HG03442 (cell line): ENCODE measurements at regions not wholly inside any gene's neighbourhood (a gene's known extent, or its start where the extent isn't known, plus 50 kb on each side); places are given as distances from the start of the nearest gene placed in this dataset.
A peak's percentile ranks its signal among the peaks of the same experiment; 100 is the strongest.
"Not testable (repeated sequence)": the region's sequence is repeated elsewhere in the genome, so short reads cannot be mapped to it uniquely, and the experiment has no call there.

ENCODE experiments used
- ATAC-seq: cut with Tn5 transposase; IDR thresholded peaks from one replicate; pipeline ENCODE4 v1.9.1; 2021; ENCODE audit warnings: mild to moderate bottlenecking, moderate library complexity; ENCODE audit not compliant: unreplicated experiment

DNA sequence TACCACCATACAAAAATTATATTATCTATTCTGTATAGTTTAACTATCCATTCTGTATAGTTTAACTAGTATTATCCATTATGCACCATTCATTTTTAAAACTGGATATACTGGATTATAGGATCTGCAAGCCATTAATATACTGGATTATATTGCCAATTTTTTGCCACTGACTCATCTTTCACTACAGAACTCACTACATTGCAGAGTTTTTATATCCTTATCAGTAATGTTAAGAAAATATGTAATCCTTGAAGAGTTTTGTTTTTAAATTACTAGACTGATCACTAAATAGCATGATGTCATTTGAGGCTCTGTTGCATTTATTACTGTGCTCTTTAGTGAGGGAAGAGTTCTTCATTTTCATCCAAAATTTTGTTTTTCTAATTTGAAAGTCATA lies 109.8 kb upstream of the SNX2 start:
- no peak for ATAC-seq

DNA sequence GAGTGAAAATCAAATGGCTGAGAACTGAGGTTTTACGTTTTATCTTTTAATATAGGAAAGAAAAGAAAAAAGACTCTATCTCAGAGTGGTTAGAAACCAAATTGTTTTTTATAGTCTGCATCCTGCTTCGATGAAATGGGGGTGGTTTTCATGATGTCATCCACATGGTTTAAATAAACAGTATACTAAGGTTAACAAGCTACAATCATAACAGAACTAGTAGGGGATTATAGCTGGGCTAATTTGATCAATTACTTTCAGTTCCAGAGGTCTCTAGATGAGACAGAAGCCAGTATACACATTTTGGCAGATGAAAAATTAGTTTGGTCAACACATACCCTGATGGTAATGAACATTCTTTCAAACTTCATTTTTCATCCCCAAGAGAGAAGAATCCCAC lies 106.3 kb upstream of the SNX2 start:
- peak; percentile 68 for ATAC-seq

DNA sequence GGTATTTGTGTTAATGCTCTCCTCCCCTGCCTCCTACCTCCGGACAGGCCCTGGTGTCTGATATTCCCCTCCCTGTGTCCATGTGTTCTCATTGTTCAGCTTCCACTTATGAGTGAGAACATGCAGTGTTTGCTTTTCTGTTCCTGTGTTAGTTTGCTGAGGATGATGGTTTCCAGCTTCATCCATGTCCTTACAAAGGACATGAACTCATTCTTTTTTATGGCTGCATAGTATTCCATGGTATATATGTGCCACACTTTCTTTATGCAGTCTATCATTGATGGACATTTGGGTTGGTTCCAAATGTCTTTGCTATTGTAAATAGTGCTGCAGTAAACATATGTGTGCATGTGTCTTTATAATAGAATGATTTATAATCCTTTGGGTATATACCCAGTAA lies 105.2 kb upstream of the SNX2 start:
- not testable (repeated sequence) for ATAC-seq

DNA sequence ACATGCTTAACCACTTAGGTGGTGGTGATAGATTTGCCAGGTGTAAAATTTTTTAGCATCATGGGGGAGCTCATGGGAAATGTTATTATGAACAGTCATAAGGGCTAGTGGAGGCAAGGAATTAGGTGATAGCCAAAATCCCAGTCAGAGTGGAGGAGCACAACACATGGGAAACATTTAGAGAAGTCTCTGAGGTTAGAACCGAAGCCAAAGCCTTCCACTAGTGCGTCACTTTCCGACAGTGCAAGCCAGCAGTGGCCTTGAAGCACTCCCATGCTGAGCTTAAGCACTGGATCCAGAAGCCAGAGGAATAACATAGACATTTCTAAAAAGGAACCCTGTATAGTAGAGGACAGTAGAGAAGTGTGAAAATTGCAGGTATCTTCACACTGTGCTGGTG lies 101.5 kb upstream of the SNX2 start:
- ATAC-seq, result no peak

DNA sequence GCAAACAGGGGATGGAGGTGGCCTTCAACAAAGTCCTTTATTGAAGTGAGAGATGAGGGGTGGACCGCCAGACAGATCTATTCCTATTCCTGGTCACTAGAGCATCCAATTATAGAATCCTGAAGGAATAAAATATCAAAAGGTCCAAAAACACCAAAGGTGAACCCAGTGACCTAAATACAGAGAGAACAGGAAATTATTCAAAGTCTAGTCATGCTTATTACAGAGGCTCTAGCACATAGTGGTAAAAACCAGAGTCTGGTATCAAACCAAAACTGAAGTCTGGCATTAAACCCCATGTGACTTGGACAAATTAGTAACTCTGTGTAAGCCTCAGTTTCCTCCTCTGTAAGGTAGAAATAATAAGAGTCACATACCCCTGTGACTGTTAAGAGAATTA lies 100.5 kb upstream of the SNX2 start:
- ATAC-seq, result no peak

DNA sequence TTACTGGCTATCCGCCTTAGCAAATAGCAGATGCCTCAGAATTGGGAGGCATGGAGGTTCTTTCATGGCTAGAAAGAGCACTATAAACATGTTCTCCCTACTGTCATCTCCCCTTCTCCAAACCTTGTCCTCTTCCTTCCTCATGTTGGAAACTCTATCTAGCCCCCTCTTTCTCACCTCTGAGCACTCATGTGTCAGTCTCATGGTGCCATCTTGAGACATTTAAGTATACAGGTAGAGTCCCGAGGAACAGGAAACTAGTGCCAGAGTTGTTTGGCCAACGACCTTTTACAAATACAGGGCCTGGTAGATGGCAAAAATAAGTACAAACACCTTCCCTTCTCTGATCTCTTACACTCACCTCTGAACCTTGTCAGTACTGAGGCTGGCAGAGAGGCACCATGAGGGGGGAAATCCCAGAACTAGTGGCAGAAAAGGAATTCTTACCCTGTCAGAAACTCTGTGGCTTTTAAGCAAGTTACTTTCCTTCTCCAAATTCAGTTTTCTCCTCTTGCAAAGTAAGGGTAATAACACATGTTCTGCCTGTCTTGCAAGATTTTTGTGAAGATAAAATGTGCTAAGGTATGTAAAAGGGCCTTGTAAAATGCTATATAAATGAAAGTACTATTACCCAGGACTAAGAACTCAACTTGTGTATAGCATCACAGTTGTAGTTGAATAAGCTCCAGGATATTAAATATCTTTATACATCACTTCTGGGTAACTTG lies 94.1 kb upstream of the SNX2 start:
- no peak for ATAC-seq

DNA sequence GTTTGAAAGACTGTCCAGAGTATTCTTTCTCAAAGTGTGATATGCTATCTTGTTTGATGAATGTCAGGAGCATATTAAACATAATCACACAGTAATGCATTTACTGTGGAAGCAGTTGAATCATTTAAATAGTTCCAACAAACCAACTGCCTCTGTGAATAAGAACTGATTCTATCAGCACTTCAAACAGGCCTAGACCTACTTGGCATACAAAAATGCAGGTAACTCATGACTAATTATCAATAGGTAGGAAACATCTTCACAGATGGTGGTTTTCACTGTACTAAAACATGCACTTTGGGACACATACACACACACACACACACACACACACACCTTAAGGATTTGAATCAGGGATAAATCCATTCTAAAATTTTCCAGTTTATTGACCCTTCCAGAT lies 91.2 kb upstream of the SNX2 start:
- ATAC-seq, result no peak

DNA sequence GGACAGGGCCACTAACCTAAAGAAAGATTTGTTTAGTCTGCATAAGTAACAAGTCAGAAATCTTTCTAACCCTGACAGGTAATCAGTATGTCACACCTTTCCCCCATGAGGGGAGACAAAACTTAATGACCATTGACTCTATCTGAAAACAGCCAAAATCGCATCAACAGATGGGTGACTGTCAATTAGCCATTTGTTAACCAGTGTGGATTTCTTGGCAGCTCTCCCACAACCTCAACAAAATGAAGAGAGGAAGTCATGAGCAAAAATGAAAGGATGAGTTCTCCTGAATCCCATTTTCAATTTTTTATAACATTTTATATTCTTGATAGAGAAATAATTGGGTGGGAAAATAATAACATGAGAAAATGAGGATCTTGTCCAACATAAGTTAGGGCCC lies 84.6 kb upstream of the SNX2 start:
- no peak for ATAC-seq

DNA sequence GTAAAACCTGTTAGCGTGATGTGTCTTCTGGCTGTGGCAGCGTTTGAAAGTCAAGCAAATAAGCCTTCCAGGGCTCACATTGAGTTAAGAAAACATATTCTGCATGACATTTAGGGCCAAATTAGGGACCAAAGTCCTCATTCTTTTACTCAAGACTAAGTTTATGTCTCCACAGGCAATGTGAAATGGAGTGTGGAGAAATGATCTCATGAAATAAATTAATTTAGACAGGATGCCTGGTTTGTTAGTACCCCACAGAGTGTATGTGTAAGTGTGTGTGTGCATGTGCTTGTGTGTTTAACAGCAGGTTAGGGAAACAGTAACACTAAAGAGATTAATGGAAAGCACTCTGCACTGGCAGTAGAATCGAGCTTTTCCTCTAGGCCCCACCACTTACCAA lies 82.9 kb upstream of the SNX2 start:
- no peak for ATAC-seq

DNA sequence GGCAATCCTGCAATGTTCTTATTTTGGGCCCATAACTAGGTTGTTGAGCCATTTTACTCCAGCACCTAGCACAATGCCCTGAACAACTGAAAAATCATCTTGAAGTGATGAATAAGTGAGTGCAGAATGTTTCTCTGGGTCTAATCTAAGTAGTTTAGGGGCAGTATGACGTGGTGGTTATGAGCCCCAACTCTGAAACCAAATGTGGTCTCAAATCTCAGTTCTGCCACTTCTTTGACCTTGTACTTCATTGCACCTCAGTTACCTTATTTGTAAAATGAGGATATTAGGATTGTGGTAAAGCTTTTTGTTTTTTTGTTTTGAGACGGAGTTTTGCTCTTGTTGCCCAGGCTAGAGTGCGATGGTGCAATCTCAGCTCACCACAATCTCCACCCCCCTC lies 80.9 kb upstream of the SNX2 start:
- ATAC-seq, result peak; percentile 46

DNA sequence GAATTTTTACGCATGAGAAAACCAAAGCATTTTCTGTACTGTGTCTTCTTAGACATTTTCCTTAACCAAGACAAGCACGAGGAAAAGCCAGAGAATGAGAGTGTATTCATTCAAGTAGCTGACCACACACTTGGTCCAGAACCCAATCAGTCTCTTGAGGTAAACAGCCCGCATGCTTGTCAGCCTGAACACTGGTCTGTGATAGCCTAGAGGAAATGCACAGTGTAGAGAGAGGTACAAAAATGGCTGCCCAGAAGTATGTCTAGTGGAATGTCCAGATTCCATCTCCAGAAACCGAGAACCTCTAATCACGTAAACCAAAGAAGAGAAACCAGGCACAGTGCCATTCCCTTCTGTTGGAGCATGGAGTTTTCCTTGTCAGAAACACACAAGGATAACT lies 80.0 kb upstream of the SNX2 start:
- ATAC-seq, result no peak

DNA sequence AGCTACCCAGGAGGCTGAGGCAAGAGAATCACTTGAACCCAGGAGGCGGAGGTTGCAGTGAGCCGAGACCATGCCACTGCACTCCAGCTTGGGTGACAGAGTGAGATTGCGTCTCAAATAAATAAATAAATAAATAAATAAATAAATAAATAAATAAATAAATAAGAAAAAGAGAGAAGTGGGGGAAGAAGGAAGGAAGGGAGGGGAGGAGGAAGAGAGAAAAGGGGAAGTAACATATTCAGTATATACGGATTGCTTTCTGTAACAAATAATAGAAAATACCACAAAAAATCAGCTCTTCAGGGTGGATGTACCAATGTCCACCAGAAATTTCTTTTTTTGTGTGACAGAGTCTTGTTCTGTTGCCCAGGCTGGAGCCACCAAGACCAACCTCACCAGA lies 78.1 kb upstream of the SNX2 start:
- ATAC-seq, result not testable (repeated sequence)

DNA sequence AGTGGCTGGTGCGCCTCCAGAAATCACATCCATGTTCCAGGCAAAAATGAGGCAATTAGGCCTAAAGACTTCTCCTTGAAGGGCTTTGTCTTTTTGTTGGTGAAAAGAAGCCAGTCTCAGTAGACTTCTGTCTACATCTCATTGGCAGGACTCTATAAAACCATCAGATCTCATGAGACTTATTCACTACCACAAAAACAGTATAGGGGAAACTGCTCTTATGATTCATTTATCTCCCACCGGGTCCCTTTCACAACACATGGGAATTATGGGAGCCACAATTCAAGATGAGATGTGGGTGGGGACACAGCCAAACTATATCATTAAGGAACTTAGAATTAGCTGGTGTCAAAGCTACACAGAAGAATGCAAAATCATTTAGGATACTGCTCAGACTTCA lies 77.7 kb upstream of the SNX2 start:
- ATAC-seq, result no peak

DNA sequence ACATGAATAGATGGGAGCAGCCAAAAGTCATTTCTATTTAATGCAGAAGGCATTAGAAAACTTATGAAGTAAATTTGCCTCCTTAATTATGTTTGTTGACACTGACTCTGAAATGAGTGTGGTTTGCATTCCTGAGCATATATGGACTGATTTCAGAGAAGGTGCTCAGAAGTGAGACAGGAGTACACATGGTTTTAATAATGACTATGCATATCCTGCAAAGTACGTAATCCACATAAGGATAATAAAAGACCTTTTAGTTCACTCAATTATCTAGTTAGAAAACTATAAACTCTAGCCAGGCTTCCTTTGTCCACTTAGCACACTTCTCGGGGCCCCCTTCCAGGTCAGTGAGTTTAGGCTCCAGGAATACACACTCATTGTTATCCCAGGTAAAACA lies 75.7 kb upstream of the SNX2 start:
- ATAC-seq, result no peak

DNA sequence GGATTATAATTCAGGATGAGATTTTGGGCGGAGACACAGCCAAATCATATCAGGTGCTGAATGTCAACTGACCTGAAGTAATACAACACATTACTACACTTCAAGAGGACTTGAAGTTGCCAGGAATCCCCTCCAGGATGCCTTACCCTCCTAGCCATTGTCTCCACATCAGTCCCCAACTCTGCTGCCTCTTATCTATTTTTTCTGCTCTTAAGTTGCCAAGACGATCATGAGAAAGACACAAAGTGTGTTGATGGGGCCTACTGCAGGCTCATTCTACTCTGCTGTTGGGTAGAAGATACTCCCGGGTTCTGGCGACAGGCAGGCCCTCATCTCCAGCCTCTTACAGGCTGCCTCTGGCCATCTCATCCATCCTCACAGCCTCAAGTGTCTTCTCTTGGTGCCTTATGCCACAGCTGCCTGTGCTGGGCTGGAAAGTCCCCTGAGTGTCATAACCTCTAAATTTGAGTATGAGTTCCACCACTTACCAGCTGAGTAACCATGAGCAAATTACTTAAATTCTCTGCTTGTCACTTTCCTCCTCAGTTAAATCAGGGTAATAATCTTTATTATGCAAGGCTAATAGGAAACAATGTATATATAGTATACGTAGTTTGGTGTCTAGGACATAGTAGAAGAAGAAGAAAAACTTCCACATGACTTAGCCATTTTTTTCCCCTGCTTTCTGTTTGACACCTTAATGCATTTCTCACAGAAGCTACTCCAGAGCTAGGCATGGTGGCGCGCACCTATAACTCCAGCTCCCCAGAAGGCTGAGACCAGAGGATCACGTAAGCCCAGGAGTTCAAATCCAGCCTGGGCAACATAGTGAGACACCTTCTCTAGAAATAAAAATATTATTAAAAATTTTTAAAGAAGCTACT lies 73.0 kb upstream of the SNX2 start:
- peak; percentile 99 for ATAC-seq

DNA sequence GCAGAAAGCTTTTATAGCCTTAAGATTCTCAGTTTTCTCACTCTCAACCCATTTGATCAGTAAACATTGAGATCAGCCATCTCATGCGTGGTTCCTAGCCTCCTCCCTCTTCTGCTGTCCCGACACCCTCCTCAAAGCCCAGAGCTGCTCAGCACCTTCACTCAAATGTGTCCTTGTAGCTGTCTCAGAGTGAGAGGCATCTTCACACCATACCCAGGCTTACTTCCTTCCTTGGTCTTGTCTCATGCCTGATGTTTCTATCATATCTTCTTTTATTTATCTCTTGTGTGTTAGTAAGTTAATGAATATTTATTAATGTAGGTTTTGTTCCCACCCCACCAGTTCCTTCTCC lies 72.4 kb upstream of the SNX2 start:
- ATAC-seq, result peak; percentile 27

DNA sequence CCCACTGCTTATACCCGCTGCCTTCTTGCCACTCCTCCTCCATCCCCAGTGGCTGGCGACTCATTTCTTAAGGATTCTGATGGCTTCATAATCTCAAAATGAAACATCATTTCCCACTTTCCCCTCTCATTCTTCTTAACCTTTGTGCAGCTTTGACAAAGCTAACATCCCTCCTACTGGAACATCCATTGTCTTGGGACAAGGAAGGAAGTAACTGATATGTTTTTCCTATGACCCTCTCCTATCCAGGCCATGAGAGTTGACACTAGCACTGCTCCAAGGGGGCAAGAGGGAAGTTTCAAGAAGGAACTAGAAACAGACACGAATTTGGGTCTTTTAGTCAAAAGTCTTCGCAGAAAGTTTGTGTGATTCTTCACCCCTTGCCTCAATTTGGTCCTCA lies 71.7 kb upstream of the SNX2 start:
- no peak for ATAC-seq

DNA sequence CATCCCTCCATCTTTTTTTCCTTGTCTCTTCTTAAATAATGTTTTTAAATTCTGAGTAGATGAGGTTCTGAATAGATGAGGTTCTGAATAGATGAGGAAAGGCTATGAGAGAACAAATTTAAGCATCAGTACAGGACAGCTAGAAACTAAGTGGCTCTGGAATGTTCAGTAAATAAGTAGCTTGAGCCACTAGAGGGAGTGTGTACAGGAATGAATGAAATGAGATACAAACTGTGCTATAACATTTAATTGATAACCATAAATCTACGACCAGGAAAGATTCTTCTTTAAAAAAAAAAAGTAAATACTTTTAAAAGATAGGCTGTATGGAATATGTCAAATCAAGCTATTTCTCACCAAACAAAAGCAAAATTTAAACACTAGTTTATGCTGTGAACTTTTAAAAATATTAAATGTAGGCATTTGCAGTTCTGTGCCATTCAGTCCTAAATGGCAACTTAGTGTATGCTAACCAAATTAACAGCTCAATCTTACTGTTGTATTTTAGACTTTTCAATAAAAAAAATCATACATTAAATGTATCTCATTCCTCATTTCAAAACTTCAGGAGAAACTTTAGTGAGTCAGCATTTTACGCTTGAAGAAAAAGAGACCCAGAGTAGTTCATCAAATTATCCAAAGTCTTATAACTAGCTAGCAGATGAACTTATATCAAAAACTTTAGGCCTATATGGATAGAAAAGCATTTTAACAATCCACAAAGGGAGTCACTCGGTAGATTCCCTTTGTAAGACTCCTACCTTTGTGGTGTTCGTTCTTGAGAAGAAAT lies 70.4 kb upstream of the SNX2 start:
- ATAC-seq, result no peak

DNA sequence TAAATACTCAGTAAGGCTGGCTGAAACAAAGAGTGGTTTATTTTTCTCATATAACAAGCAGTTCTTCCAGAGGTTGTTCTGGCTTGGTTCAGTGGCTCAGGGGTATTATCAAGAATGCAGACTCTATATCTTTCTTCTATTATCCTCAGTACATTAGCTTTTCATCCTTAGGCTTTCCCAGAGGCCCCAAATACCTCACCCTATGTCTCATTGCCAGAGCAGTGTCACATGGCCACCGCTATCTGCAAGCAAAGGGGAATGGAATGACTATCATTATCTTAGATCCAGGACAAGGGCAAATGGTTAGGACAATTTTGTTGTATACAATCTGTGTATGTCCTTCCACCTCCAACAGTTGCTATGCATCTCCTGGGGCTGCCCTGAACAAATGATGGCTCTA lies 69.0 kb upstream of the SNX2 start:
- ATAC-seq, result no peak

DNA sequence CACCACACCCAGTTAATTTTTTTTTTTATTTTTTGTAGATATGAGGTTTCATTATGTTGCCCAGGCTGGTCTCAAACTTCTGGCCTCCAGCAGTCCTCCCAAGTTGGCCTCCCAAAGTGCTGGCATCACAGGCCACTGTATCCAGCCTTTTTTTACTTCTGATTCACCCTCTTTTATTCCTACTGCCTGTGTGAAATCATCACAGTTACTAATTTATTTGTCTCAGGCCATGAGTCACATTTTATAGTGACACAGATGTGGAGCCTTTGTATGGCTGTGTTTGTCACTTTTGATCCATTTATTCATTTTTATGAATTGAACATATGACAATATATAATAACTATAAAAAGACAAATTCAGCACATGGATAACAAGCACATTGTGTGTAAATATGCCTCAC lies 67.1 kb upstream of the SNX2 start:
- ATAC-seq, result no peak

DNA sequence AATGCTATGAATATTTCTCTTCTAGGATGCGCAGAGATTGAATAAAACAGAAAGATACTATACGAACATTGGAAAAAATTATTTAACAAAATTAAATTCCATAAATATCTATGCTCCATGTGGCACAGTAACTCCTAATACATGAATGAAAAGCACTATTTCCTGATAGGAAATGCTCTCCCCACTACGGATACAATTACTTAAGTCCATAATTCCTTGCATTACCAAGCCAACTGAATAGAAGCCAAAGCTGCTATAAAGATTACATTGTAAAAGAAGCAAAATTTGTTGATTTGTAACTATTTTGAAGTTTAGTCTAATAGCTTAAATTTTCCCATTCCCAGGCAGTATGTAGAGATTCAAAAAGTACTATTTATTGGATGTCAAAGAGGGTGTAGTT lies 61.8 kb upstream of the SNX2 start:
- ATAC-seq, result no peak

DNA sequence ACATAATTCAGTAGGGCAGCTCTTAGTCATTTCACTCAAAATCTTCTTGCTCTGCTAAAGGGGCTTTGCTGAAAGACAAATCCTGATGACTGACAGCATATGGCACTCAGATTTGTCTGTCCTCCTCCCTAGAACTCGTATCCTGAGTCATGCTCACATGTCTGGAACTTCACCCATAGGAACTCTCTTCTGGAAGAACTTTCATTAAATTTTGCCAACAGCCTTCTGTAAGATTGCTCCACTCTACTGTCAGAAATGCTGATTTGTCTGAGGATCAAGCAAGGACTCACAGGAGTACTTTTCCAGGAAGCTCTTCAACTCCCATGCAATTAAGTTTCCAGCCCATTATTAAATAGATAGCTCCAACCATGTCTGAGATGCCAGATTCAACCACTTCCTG lies 59.8 kb upstream of the SNX2 start:
- no peak for ATAC-seq
